GM12892 (cell line): ENCODE measurements at regions not wholly inside any gene's neighbourhood (a gene's known extent, or its start where the extent isn't known, plus 50 kb on each side); places are given as distances from the start of the nearest gene placed in this dataset.

Experiments used
- POLR2A ChIP-seq: IDR thresholded peaks from 2 replicates; pipeline ENCODE4 v1.6.1; 2011; ENCODE audit warnings: low read depth, low read length, control low read depth
- POLR2AphosphoS5 ChIP-seq: IDR thresholded peaks from 2 replicates; pipeline ENCODE4 v1.6.1; 2011; ENCODE audit warnings: low read depth, low read length, control low read depth
- TAF1 ChIP-seq: IDR thresholded peaks from 2 replicates; pipeline ENCODE4 v1.6.1; 2011; ENCODE audit warnings: low read depth, mild to moderate bottlenecking, control low read depth, low read length, borderline replicate concordance

- TF ChIP-seq POLR2A (no peak), POLR2AphosphoS5 (no peak), TAF1 (no peak)
Measured at GRCh38 chrX:69094977-69095669, 70.1 kb downstream of the PJA1 start.
